ENCODE measurements at regions not wholly inside any gene's neighbourhood (a gene's known extent, or its start where the extent isn't known, plus 50 kb on each side); places are given as distances from the start of the nearest gene placed in this dataset.

GRCh38 chr12:22794017-22794416 lies 169.0 kb downstream of the ETNK1 start:
- no peak overlapping the region for H3K27ac Mint-ChIP-seq
- H3K4me3 Mint-ChIP-seq (ENCODE audit: low read depth), result no peak overlapping the region
- H3K27me3 Mint-ChIP-seq (ENCODE audit: low read depth), result no peaks in the 10 kb centered on the region
- DNase-seq (ENCODE audit: low spot score), result no peak
- intact Hi-C loops (cut with micrococcal nuclease), result no loop called here
- no peaks in the 10 kb centered on the region for H3K4me1 Mint-ChIP-seq (ENCODE audit: low read depth)
- no peaks in the 10 kb centered on the region for H3K9me3 Mint-ChIP-seq
- H3K36me3 Mint-ChIP-seq (ENCODE audit: low read depth), result no peaks in the 10 kb centered on the region

DNA sequence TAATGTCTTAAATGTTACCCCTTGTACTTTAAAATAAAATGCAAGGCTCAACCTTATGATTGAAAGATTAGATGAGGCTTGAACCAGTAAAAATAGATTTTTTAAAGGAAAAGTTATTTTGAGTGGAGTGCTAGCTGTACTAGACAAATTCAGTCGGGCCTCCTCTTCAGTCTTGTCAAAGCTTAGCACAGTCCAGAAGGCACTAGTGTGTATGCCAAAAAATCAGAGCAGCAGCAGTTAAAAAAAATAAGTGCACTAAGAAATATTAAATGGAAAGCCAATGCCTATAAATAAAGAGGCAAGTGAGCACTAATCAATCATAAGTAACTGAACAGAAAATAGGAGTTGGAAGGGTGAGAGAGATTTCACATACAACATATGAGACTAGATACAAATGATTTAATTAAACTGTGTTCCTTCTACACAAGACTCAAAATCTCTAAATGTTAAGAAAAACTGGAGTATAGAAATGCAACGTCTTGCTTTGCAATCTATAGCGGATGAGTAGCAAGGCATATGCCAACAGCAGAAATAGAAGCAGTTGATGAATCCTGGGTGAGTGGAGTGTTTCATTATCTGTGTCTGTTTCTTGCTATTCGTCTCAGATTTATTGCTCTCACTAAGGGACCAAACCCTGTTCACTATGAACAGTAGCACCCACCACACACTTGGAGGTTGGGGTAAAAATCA lies 172.1 kb downstream of the ETNK1 start:
- H3K27me3 Mint-ChIP-seq (ENCODE audit: low read depth), result no peaks in the 10 kb centered on the region
- H3K36me3 Mint-ChIP-seq (ENCODE audit: low read depth), result no peaks in the 10 kb centered on the region
- no peaks in the 10 kb centered on the region for H3K4me1 Mint-ChIP-seq (ENCODE audit: low read depth)
- no peak overlapping the region for H3K27ac Mint-ChIP-seq
- DNase-seq (ENCODE audit: low spot score), result no peak
- no peak overlapping the region for H3K4me3 Mint-ChIP-seq (ENCODE audit: low read depth)
- intact Hi-C loops (cut with micrococcal nuclease), result no loop called here
- H3K9me3 Mint-ChIP-seq, result no peaks in the 10 kb centered on the region

DNA sequence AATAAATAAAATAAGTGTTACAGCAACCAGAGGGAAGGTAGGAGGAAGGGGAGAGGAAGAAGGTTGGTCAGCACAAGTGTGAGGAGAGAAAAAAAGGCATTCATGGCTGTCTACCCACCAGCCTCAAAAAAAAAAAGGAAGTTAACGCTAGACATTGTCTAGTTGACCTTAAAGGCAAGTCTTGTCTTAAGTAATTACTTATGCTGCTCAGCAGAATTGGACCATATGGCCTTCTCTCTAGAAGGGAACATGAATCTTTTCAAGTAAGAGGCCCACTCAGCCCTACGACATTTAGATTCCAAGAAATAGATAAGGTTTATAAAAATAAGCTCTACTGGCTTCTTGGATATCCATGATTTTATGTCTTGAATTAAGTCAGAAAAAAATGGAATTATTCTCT lies 172.7 kb downstream of the ETNK1 start:
- Mint-ChIP-seq H3K9me3 (no peaks in the 10 kb centered on the region), H3K4me3 (ENCODE audit: low read depth) (no peak overlapping the region), H3K4me1 (ENCODE audit: low read depth) (no peaks in the 10 kb centered on the region), H3K36me3 (ENCODE audit: low read depth) (no peaks in the 10 kb centered on the region), H3K27me3 (ENCODE audit: low read depth) (no peaks in the 10 kb centered on the region), H3K27ac (no peak overlapping the region)
- no peak for DNase-seq (ENCODE audit: low spot score)
- intact Hi-C loops (cut with micrococcal nuclease), result no loop called here

- Mint-ChIP-seq H3K4me1 (ENCODE audit: low read depth) (no peaks in the 10 kb centered on the region), H3K27me3 (ENCODE audit: low read depth) (no peaks in the 10 kb centered on the region), H3K4me3 (ENCODE audit: low read depth) (no peak overlapping the region), H3K27ac (no peak overlapping the region), H3K9me3 (no peaks in the 10 kb centered on the region), H3K36me3 (ENCODE audit: low read depth) (no peaks in the 10 kb centered on the region)
- intact Hi-C loops (cut with micrococcal nuclease), result no loop called here
- DNase-seq (ENCODE audit: low spot score), result no peak
Measured at GRCh38 chr12:22798116-22798515, 173.1 kb downstream of the ETNK1 start.

GRCh38 chr12:22799503-22799902 lies 174.5 kb downstream of the ETNK1 start:
- H3K27ac Mint-ChIP-seq, result no peak overlapping the region
- intact Hi-C loops (cut with micrococcal nuclease), result no loop called here
- DNase-seq (ENCODE audit: low spot score), result no peak
- no peaks in the 10 kb centered on the region for H3K27me3 Mint-ChIP-seq (ENCODE audit: low read depth)
- H3K4me1 Mint-ChIP-seq (ENCODE audit: low read depth), result no peaks in the 10 kb centered on the region
- H3K9me3 Mint-ChIP-seq, result no peaks in the 10 kb centered on the region
- no peak overlapping the region for H3K4me3 Mint-ChIP-seq (ENCODE audit: low read depth)
- no peaks in the 10 kb centered on the region for H3K36me3 Mint-ChIP-seq (ENCODE audit: low read depth)

- Mint-ChIP-seq H3K36me3 (ENCODE audit: low read depth) (no peaks in the 10 kb centered on the region), H3K27me3 (ENCODE audit: low read depth) (no peaks in the 10 kb centered on the region), H3K4me3 (ENCODE audit: low read depth) (no peak overlapping the region), H3K27ac (no peak overlapping the region), H3K9me3 (no peaks in the 10 kb centered on the region), H3K4me1 (ENCODE audit: low read depth) (no peaks in the 10 kb centered on the region)
- DNase-seq (ENCODE audit: low spot score), result no peak
- intact Hi-C loops (cut with micrococcal nuclease), result no loop called here
Measured at GRCh38 chr12:22800332-22800731, 175.4 kb downstream of the ETNK1 start.

- Mint-ChIP-seq H3K27me3 (ENCODE audit: low read depth) (no peaks in the 10 kb centered on the region), H3K36me3 (ENCODE audit: low read depth) (no peaks in the 10 kb centered on the region), H3K4me1 (ENCODE audit: low read depth) (no peaks in the 10 kb centered on the region), H3K4me3 (ENCODE audit: low read depth) (no peak overlapping the region), H3K27ac (no peak overlapping the region), H3K9me3 (no peaks in the 10 kb centered on the region)
- intact Hi-C loops (cut with micrococcal nuclease), result no loop called here
- no peak for DNase-seq (ENCODE audit: low spot score)
Measured at GRCh38 chr12:22802883-22803630, 178.1 kb downstream of the ETNK1 start.

GRCh38 chr12:22803725-22804124 lies 178.8 kb downstream of the ETNK1 start:
- no peaks in the 10 kb centered on the region for H3K36me3 Mint-ChIP-seq (ENCODE audit: low read depth)
- DNase-seq (ENCODE audit: low spot score), result no peak
- H3K9me3 Mint-ChIP-seq, result no peaks in the 10 kb centered on the region
- intact Hi-C loops (cut with micrococcal nuclease), result no loop called here
- no peaks in the 10 kb centered on the region for H3K27me3 Mint-ChIP-seq (ENCODE audit: low read depth)
- no peak overlapping the region for H3K4me3 Mint-ChIP-seq (ENCODE audit: low read depth)
- H3K27ac Mint-ChIP-seq, result no peak overlapping the region
- no peaks in the 10 kb centered on the region for H3K4me1 Mint-ChIP-seq (ENCODE audit: low read depth)

DNA sequence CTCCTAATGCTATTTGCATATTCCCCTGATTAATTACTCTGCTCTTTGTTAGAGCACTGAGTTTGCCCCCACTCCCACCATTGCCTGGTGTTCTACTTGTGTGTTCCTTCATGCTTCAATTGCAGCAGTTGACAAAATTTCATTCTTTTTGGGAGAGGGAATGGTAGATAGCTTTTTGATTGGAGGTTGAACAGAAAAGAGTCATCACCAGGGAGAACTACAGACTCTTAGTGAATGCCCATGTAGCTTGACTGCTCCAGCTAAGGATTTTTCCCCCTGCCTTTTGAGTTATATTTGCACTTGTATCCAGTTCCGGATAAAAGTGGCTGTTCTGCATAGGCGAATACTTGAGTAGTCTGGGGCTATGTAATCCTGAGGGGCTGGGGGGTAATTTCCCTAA lies 183.9 kb downstream of the ETNK1 start:
- DNase-seq (ENCODE audit: low spot score), result no peak
- peaks cover 2% of the 10 kb centered on the region for H3K27me3 Mint-ChIP-seq (ENCODE audit: low read depth)

GRCh38 chr12:22810036-22810435 lies 185.1 kb downstream of the ETNK1 start:
- H3K27ac Mint-ChIP-seq, result no peak overlapping the region
- H3K36me3 Mint-ChIP-seq (ENCODE audit: low read depth), result no peaks in the 10 kb centered on the region
- DNase-seq (ENCODE audit: low spot score), result no peak
- H3K4me1 Mint-ChIP-seq (ENCODE audit: low read depth), result no peaks in the 10 kb centered on the region
- no peaks in the 10 kb centered on the region for H3K9me3 Mint-ChIP-seq
- no peak overlapping the region for H3K4me3 Mint-ChIP-seq (ENCODE audit: low read depth)
- peaks cover 2% of the 10 kb centered on the region for H3K27me3 Mint-ChIP-seq (ENCODE audit: low read depth)
- intact Hi-C loops (cut with micrococcal nuclease), result no loop called here

More for the DNA sequence above, 183.9 kb downstream of the ETNK1 start:
- Mint-ChIP-seq H3K4me1 (ENCODE audit: low read depth) (no peaks in the 10 kb centered on the region), H3K4me3 (ENCODE audit: low read depth) (no peak overlapping the region), H3K9me3 (no peaks in the 10 kb centered on the region), H3K36me3 (ENCODE audit: low read depth) (no peaks in the 10 kb centered on the region), H3K27ac (no peak overlapping the region)
- intact Hi-C loops (cut with micrococcal nuclease), result no loop called here

DNA sequence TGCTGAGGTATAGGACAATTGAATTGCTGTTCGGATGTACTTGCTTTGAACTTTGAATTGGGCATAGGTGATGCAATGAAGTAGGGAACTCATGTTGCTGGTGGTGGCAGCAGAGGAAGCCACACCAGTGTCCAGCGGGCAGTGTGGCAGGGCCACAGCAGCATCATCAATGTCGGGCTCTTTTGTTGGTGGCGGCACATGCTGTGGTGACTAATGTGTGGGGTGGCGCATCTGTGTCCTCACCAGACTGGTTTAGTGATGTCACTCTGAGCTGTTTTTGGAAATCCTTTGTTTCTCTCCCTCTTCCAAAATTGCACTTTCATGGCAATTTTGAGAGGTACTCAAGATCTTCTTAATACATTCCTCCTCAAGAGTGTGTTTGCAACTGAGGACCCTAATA lies 187.6 kb downstream of the ETNK1 start:
- Mint-ChIP-seq H3K27me3 (ENCODE audit: low read depth) (peaks cover 2% of the 10 kb centered on the region), H3K4me3 (ENCODE audit: low read depth) (no peak overlapping the region), H3K9me3 (no peaks in the 10 kb centered on the region), H3K4me1 (ENCODE audit: low read depth) (no peaks in the 10 kb centered on the region), H3K27ac (no peak overlapping the region), H3K36me3 (ENCODE audit: low read depth) (no peaks in the 10 kb centered on the region)
- intact Hi-C loops (cut with micrococcal nuclease), result no loop called here
- DNase-seq (ENCODE audit: low spot score), result no peak

GRCh38 chr12:22821985-22822384 lies 197.0 kb downstream of the ETNK1 start:
- Mint-ChIP-seq H3K4me1 (ENCODE audit: low read depth) (no peaks in the 10 kb centered on the region), H3K36me3 (ENCODE audit: low read depth) (no peaks in the 10 kb centered on the region), H3K4me3 (ENCODE audit: low read depth) (no peak overlapping the region), H3K27ac (no peak overlapping the region), H3K27me3 (ENCODE audit: low read depth) (no peaks in the 10 kb centered on the region), H3K9me3 (no peaks in the 10 kb centered on the region)
- no peak for DNase-seq (ENCODE audit: low spot score)
- intact Hi-C loops (cut with micrococcal nuclease), result no loop called here

DNA sequence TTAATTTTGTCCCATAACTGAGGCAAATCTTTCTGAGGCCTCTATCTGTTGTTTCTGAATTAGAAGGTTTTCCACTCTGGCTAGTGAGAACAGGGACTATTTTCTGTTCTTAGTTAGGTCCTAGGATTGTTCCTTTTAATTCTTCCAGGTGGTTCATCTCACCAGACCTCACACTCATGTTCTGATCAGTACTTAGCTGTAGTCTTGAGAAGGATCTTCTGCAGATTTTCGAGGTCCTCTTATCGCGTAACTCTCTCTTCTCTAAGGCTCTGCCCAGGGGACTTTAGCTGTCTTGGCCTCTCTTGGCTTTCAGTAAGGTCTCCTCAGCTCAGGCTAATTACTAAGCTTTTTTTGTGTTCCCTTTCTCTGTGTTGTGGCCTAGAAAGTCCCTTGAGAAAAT lies 201.1 kb downstream of the ETNK1 start:
- Mint-ChIP-seq H3K4me3 (ENCODE audit: low read depth) (no peak overlapping the region), H3K27ac (no peak overlapping the region), H3K9me3 (no peaks in the 10 kb centered on the region), H3K27me3 (ENCODE audit: low read depth) (no peaks in the 10 kb centered on the region), H3K36me3 (ENCODE audit: low read depth) (no peaks in the 10 kb centered on the region), H3K4me1 (ENCODE audit: low read depth) (no peaks in the 10 kb centered on the region)
- no peak for DNase-seq (ENCODE audit: low spot score)
- intact Hi-C loops (cut with micrococcal nuclease), result no loop called here

Data from activated T-helper 2 cell treated with anti-CD3 and anti-CD28 coated beads, Interferon-gamma antibody, Interleukin-2, Interleukin-4, amounts not matched to agents 10 μg/mL and 5 μg/mL and 100 μg/mL, durations not matched to agents 14 hours and 24 hours and 36 hours (primary cell).